ENCODE measurements at regions not wholly inside any gene's neighbourhood (a gene's known extent, or its start where the extent isn't known, plus 50 kb on each side); places are given as distances from the start of the nearest gene placed in this dataset.

- H3K9me3 ChIP-seq: no peaks in the 10 kb centered on the region
- H3K4me3 ChIP-seq: no peak overlapping the region
- 58% methylated on average over 2 of the region's 2 CpGs for WGBS (ENCODE audit: insufficient coverage, low coverage, low lambda C conversion rate, missing lambda C conversion rate)
- no peak for ATAC-seq
- no peaks in the 10 kb centered on the region for H3K4me1 ChIP-seq
- H3K27ac ChIP-seq: no peak overlapping the region
- TF ChIP-seq CTCF (IDR thresholded peaks at IDR 0.05) (no peak), POLR2A (IDR thresholded peaks at IDR 0.05) (no peak)
- DNase-seq: no peak
- intact Hi-C loops (cut with DNase I): no loop called here
- H3K27me3 ChIP-seq: no peaks in the 10 kb centered on the region
- H3K36me3 ChIP-seq: no peaks in the 10 kb centered on the region
Measured at GRCh38 chr2:19710230-19710629, 191.6 kb downstream of the TTC32 start.

- DNase-seq (no peak), ATAC-seq (no peak)
- intact Hi-C loops (cut with DNase I): no loop called here
- Histone ChIP-seq H3K4me1 (no peaks in the 10 kb centered on the region), H3K27ac (no peak overlapping the region), H3K27me3 (no peaks in the 10 kb centered on the region), H3K36me3 (no peaks in the 10 kb centered on the region), H3K9me3 (no peaks in the 10 kb centered on the region), H3K4me3 (no peak overlapping the region)
- TF ChIP-seq CTCF (IDR thresholded peaks at IDR 0.05) (no peak), POLR2A (IDR thresholded peaks at IDR 0.05) (no peak)
- 29% methylated on average over 2 of the region's 2 CpGs for WGBS (ENCODE audit: insufficient coverage, low coverage, low lambda C conversion rate, missing lambda C conversion rate)
Measured at GRCh38 chr2:19709553-19709952, 192.2 kb downstream of the TTC32 start.

- TF ChIP-seq POLR2A (IDR thresholded peaks at IDR 0.05) (no peak), CTCF (IDR thresholded peaks at IDR 0.05) (no peak)
- no peak overlapping the region for H3K27ac ChIP-seq
- intact Hi-C loops (cut with DNase I): no loop called here
- H3K9me3 ChIP-seq: no peaks in the 10 kb centered on the region
- no peaks in the 10 kb centered on the region for H3K27me3 ChIP-seq
- WGBS (ENCODE audit: insufficient coverage, low coverage, low lambda C conversion rate, missing lambda C conversion rate): 78% methylated on average over 2 of the region's 2 CpGs
- no peaks in the 10 kb centered on the region for H3K4me1 ChIP-seq
- H3K4me3 ChIP-seq: no peak overlapping the region
- DNase-seq (no peak), ATAC-seq (no peak)
- H3K36me3 ChIP-seq: no peaks in the 10 kb centered on the region
Measured at GRCh38 chr2:19708776-19709175, 193.0 kb downstream of the TTC32 start.

- H3K4me3 ChIP-seq: no peak overlapping the region
- no peaks in the 10 kb centered on the region for H3K36me3 ChIP-seq
- no peaks in the 10 kb centered on the region for H3K27me3 ChIP-seq
- intact Hi-C loops (cut with DNase I): no loop called here
- no peak overlapping the region for H3K27ac ChIP-seq
- no peak for ATAC-seq
- DNase-seq: no peak
- TF ChIP-seq CTCF (IDR thresholded peaks at IDR 0.05) (no peak), POLR2A (IDR thresholded peaks at IDR 0.05) (no peak)
- H3K9me3 ChIP-seq: no peaks in the 10 kb centered on the region
- H3K4me1 ChIP-seq: no peaks in the 10 kb centered on the region
Measured at GRCh38 chr2:19706332-19706731, 195.5 kb downstream of the TTC32 start.

- Histone ChIP-seq H3K4me3 (no peak overlapping the region), H3K27ac (no peak overlapping the region), H3K4me1 (no peaks in the 10 kb centered on the region), H3K9me3 (no peaks in the 10 kb centered on the region), H3K36me3 (no peaks in the 10 kb centered on the region), H3K27me3 (no peaks in the 10 kb centered on the region)
- intact Hi-C loops (cut with DNase I): no loop called here
- no peak for ATAC-seq
- TF ChIP-seq POLR2A (IDR thresholded peaks at IDR 0.05): no peak
- no peak for TF ChIP-seq CTCF (IDR thresholded peaks at IDR 0.05)
- DNase-seq: no peak
- WGBS (ENCODE audit: insufficient coverage, low coverage, low lambda C conversion rate, missing lambda C conversion rate): 50% methylated on average over 4 of the region's 4 CpGs
Measured at GRCh38 chr2:19702267-19702666, 199.5 kb downstream of the TTC32 start.

Measured in right lobe of liver (tissue), 6 donors.